Thoracic aorta (tissue), 2 donors: ENCODE measurements at regions not wholly inside any gene's neighbourhood (a gene's known extent, or its start where the extent isn't known, plus 50 kb on each side); places are given as distances from the start of the nearest gene placed in this dataset.
"Not testable (repeated sequence)": the region's sequence is repeated elsewhere in the genome, so short reads cannot be mapped to it uniquely, and the experiment has no call there.

Experiments used
- ATAC-seq: fragments of 150-250 bp; one replicate; pipeline ENCODE4 v1.8.0; 2017; ENCODE audit warnings: low read depth; ENCODE audit not compliant: insufficient number of reproducible peaks, low FRiP score
- DNase-seq: peaks from one replicate; pipeline ENCODE4 v3.0.0-alpha.2; 2020; ENCODE audit warnings: low spot score
- H3K27ac ChIP-seq, 2 donors: fragments of 200-600 bp; sonication (generic); 1 replicate in 1 of 2; 2 replicates in 1 of 2; pipeline ENCODE4 v1.5.1; 2016; ENCODE audit warnings: mild to moderate bottlenecking in 2 of 2, moderate library complexity in 2 of 2
- H3K27me3 ChIP-seq: fragments of 200-600 bp; sonication (generic); replicated peaks from 2 replicates; pipeline ENCODE4 v1.6.0; 2016; ENCODE audit warnings: mild to moderate bottlenecking; ENCODE audit not compliant: insufficient read depth
- H3K36me3 ChIP-seq: fragments of 200-600 bp; sonication (generic); one replicate; pipeline ENCODE4 v1.5.1; 2016
- H3K4me1 ChIP-seq, 2 donors: fragments of 200-600 bp; sonication (generic); 1 replicate in 1 of 2; 2 replicates in 1 of 2; pipeline versions ENCODE4 v1.5.1 to v1.6.0; 2016; ENCODE audit warnings: low read depth in 2 of 2, mild to moderate bottlenecking in 1 of 2; ENCODE audit not compliant: control insufficient read depth in 1 of 2
- H3K4me3 ChIP-seq: fragments of 200-600 bp; sonication (generic); 2 replicates; pipeline ENCODE4 v1.5.1; 2016; ENCODE audit warnings: mild to moderate bottlenecking
- H3K9me3 ChIP-seq: fragments of 200-600 bp; sonication (generic); 2 replicates; pipeline ENCODE4 v1.5.1; 2016
- TF ChIP-seq, protein P1 (sequence below): fragments of 200-600 bp; sonication (generic); IDR thresholded peaks from one replicate; pipeline ENCODE4 v1.5.1; 2019; ENCODE audit warnings: antibody characterized with exemption

- TF ChIP-seq, protein P1, sequence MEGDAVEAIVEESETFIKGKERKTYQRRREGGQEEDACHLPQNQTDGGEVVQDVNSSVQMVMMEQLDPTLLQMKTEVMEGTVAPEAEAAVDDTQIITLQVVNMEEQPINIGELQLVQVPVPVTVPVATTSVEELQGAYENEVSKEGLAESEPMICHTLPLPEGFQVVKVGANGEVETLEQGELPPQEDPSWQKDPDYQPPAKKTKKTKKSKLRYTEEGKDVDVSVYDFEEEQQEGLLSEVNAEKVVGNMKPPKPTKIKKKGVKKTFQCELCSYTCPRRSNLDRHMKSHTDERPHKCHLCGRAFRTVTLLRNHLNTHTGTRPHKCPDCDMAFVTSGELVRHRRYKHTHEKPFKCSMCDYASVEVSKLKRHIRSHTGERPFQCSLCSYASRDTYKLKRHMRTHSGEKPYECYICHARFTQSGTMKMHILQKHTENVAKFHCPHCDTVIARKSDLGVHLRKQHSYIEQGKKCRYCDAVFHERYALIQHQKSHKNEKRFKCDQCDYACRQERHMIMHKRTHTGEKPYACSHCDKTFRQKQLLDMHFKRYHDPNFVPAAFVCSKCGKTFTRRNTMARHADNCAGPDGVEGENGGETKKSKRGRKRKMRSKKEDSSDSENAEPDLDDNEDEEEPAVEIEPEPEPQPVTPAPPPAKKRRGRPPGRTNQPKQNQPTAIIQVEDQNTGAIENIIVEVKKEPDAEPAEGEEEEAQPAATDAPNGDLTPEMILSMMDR: no peak
- no peaks in the 10 kb centered on the region for H3K27me3 ChIP-seq
- no peaks in the 10 kb centered on the region for H3K36me3 ChIP-seq
- no peak for DNase-seq
- no peak for ATAC-seq
- H3K27ac ChIP-seq: no peak overlapping the region
- H3K4me3 ChIP-seq: no peak overlapping the region
- H3K4me1 ChIP-seq: no peaks in the 10 kb centered on the region
- H3K9me3 ChIP-seq: no peaks in the 10 kb centered on the region
Observed at GRCh38 chr2:155904720-155905119, 427.8 kb downstream of the NR4A2 start.

DNA sequence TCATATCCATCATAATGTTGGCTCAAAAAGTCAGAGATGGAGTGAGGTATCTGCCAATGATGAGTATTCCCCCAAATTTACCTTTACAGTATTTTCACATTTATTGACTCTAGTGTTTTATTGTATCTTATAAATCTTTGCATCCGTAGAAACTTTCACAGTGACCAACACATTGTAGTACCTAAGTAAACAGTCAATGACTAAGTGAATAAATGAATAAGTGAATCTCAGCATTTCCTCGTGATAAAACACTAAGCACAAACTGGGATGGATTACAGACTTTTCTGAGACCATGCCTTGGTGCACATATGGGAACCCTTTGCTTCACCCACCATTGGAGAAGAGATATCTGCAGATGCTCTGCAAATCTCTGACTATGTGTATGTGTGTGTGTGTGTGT is 429.9 kb downstream of the NR4A2 start:
- Histone ChIP-seq H3K36me3 (no peaks in the 10 kb centered on the region), H3K4me3 (no peak overlapping the region), H3K9me3 (no peaks in the 10 kb centered on the region), H3K4me1 (no peaks in the 10 kb centered on the region), H3K27me3 (no peaks in the 10 kb centered on the region), H3K27ac (no peak overlapping the region)
- TF ChIP-seq, protein P1: no peak
- DNase-seq (no peak), ATAC-seq (no peak)

DNA sequence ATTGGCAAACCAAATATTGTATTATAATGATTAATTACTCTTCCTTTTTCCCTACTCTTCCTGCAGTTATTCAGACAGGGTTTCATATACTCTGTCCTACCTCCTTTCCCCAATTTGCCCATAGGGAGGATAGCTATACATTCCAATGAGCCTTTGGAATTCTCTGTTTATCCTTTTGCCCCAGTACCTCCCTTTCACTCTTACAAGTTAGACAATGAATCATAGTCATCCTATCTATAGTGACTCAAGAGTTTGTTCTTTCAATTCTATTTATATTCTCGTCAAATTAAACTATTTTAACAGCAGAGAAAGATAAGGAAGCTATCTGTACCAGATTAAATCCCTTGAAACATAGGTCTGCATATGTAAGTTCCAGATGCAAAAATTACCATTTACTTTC is 437.5 kb downstream of the NR4A2 start:
- Histone ChIP-seq H3K36me3 (no peaks in the 10 kb centered on the region), H3K27me3 (no peaks in the 10 kb centered on the region), H3K4me3 (no peak overlapping the region), H3K4me1 (no peaks in the 10 kb centered on the region), H3K9me3 (no peaks in the 10 kb centered on the region), H3K27ac (no peak overlapping the region)
- ATAC-seq: no peak
- no peak for DNase-seq
- TF ChIP-seq, protein P1: no peak

DNA sequence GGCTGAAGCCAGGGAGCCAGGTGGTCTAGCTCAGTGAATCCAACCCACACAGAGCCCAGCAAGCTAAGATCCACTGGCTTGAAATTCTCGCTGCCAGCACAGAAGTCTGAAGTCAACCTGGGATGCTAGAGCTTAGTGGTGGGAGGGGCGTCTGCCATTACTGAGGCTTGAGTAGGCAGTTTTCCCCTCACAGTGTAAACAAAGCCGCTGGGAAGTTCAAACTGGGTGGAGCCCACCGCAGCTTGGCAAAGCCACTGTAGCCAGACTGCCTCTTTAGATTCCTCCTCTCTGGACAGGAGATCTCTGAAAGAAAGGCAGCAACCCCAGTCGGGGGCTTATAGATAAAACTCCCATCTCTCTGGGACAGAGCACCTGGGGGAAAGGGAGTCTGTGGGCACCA is 452.1 kb downstream of the NR4A2 start:
- not testable (repeated sequence) for H3K9me3 ChIP-seq, H3K27ac ChIP-seq, H3K36me3 ChIP-seq, ATAC-seq, H3K4me1 ChIP-seq, DNase-seq, H3K27me3 ChIP-seq, H3K4me3 ChIP-seq

DNA sequence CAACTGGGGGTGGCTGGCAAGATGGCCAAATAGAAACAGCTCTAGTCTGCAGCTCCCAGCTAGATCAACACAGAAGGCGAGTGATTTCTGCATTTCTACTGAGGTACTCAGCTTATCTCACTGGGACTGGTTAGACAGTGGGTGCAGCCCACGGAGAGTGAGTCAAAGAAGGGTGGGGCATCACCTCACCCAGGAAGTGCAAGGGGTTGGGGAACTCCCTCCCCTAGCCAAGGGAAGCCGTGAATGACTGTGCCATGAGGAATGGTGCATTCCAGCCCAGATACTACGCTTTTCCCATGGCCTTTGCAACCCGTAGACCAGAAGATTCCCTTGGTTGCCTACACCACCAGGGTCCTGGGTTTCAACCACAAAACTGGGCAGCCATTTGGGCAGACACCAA is 452.6 kb downstream of the NR4A2 start:
- H3K36me3 ChIP-seq, H3K4me3 ChIP-seq, H3K4me1 ChIP-seq, H3K9me3 ChIP-seq, ATAC-seq, H3K27ac ChIP-seq, DNase-seq, H3K27me3 ChIP-seq: not testable (repeated sequence)

GRCh38 chr2:155872396-155872795 is 460.1 kb downstream of the NR4A2 start:
- no peaks in the 10 kb centered on the region for H3K4me1 ChIP-seq
- H3K27me3 ChIP-seq: no peaks in the 10 kb centered on the region
- H3K27ac ChIP-seq: no peak overlapping the region
- no peak for DNase-seq
- no peaks in the 10 kb centered on the region for H3K36me3 ChIP-seq
- H3K9me3 ChIP-seq: no peaks in the 10 kb centered on the region
- TF ChIP-seq, protein P1: no peak
- no peak for ATAC-seq
- H3K4me3 ChIP-seq: no peak overlapping the region
